ENCODE measurements at regions not wholly inside any gene's neighbourhood (a gene's known extent, or its start where the extent isn't known, plus 50 kb on each side); places are given as distances from the start of the nearest gene placed in this dataset.

GRCh38 chr5:56482363-56482762, 249.2 kb upstream of the ANKRD55 start:
- Histone ChIP-seq H3K4me1 (ENCODE audit: control insufficient read depth in 1 of 2, insufficient read depth in 2 of 2, low read length in 2 of 2) (peaks cover 38 to 48% of the 10 kb centered on the region in 2 donors), H3K27me3 (ENCODE audit: control insufficient read depth in 2 of 2, insufficient read depth in 2 of 2, low read length in 2 of 2) (no peaks in the 10 kb centered on the region), H3K27ac (ENCODE audit: low read depth in 1 of 2, low read length in 2 of 2) (peak overlapping the region; percentile 75 to 92), H3K4me2 (replicated peaks; ENCODE audit: extremely low read depth, low read length, poor library complexity, severe bottlenecking) (peak overlapping the region; percentile 90), H3K4me3 (replicated peaks in 1 of 3; ENCODE audit: low read depth in 2 of 3, low read length in 3 of 3) (peak overlapping the region in 1 of 3 experiments; percentile 82), H3K9me3 (replicated peaks in 1 of 2; ENCODE audit: control insufficient read depth in 1 of 2, insufficient read depth in 1 of 2, low read length in 2 of 2) (peaks cover under 1 to 4% of the 10 kb centered on the region in 2 donors), H3K79me2 (ENCODE audit: insufficient read depth, low read length) (no peaks in the 10 kb centered on the region), H3K9ac (ENCODE audit: insufficient read depth, low read length, poor library complexity, severe bottlenecking) (no peak overlapping the region), H2AFZ (ENCODE audit: insufficient read depth, low read depth, low read length, poor library complexity, severe bottlenecking) (peak overlapping the region; percentile 89), H4K20me1 (ENCODE audit: insufficient read depth, low read length) (no peaks in the 10 kb centered on the region), H3K36me3 (replicated peaks in 1 of 2; ENCODE audit: control insufficient read depth in 1 of 2, insufficient read depth in 2 of 2, low read length in 2 of 2) (no peaks in the 10 kb centered on the region)
- H3K9me3 Mint-ChIP-seq, result peaks cover 4 to 11% (median 6%) of the 10 kb centered on the region in 7 donors
- H3K27ac Mint-ChIP-seq, result peak overlapping the region; percentile 91 to 97 (median 95)
- intact Hi-C loops (cut with micrococcal nuclease), result loop anchor here in 1 of 2 donors (5.0 kb wide), 1 partner anchor 70 kb away; no protein-coding TSS in a partner anchor
- DNase-seq, result peak; percentile 54 to 79 (median 59)
- WGBS (ENCODE audit: insufficient coverage), result no CpG with 5 or more reads among the region's 3 CpGs
- peaks cover 3 to 5% of the 10 kb centered on the region in 2 donors for H3K36me3 Mint-ChIP-seq
- H3K4me1 Mint-ChIP-seq, result peaks cover 49% of the 10 kb centered on the region
- peak overlapping the region; percentile 90 to 96 for H3K4me3 Mint-ChIP-seq
- TF ChIP-seq CTCF (IDR thresholded peaks at IDR 0.05), result no peak
- peaks cover 0 to 7% (median 0%) of the 10 kb centered on the region in 3 donors for H3K27me3 Mint-ChIP-seq (ENCODE audit: low read depth in 3 of 3)

GRCh38 chr5:56481428-56482357, 248.6 kb upstream of the ANKRD55 start:
- intact Hi-C loops (cut with micrococcal nuclease), result loop anchor here in 1 of 2 donors (5.0 kb wide), 1 partner anchor 69 kb away; no protein-coding TSS in a partner anchor
- H3K27me3 Mint-ChIP-seq (ENCODE audit: low read depth in 3 of 3), result peaks cover 0 to 6% (median 0%) of the 10 kb centered on the region in 3 donors
- no peaks in the 10 kb centered on the region for H3K36me3 ChIP-seq (replicated peaks in 1 of 2; ENCODE audit: control insufficient read depth in 1 of 2, insufficient read depth in 2 of 2, low read length in 2 of 2)
- H3K4me1 Mint-ChIP-seq, result peaks cover 49% of the 10 kb centered on the region
- H3K27ac ChIP-seq (ENCODE audit: low read depth in 1 of 2, low read length in 2 of 2), result peak overlapping the region; percentile 75 to 92
- H3K79me2 ChIP-seq (ENCODE audit: insufficient read depth, low read length), result no peaks in the 10 kb centered on the region
- DNase-seq, result peak; percentile 38 to 47 (median 42)
- TF ChIP-seq CTCF (IDR thresholded peaks at IDR 0.05), result peak; percentile 32
- peaks cover 1 to 6% (median 3%) of the 10 kb centered on the region in 7 donors for H3K9me3 Mint-ChIP-seq
- H4K20me1 ChIP-seq (ENCODE audit: insufficient read depth, low read length), result no peaks in the 10 kb centered on the region
- peaks cover under 1 to 3% of the 10 kb centered on the region in 2 donors for H3K36me3 Mint-ChIP-seq
- H3K9me3 ChIP-seq (replicated peaks in 1 of 2; ENCODE audit: control insufficient read depth in 1 of 2, insufficient read depth in 1 of 2, low read length in 2 of 2), result peaks cover 0 to under 1% of the 10 kb centered on the region in 2 donors
- peak overlapping the region; percentile 90 to 96 for H3K4me3 Mint-ChIP-seq
- H3K27ac Mint-ChIP-seq, result peak overlapping the region; percentile 91 to 97 (median 95)
- WGBS (ENCODE audit: insufficient coverage), result 7% methylated on average over 13 of the region's 26 CpGs
- peak overlapping the region; percentile 89 for H2AFZ ChIP-seq (ENCODE audit: insufficient read depth, low read depth, low read length, poor library complexity, severe bottlenecking)
- H3K4me3 ChIP-seq (replicated peaks in 1 of 3; ENCODE audit: low read depth in 2 of 3, low read length in 3 of 3), result peak overlapping the region; percentile 39 to 82 (median 65)
- peak overlapping the region; percentile 76 for H3K9ac ChIP-seq (ENCODE audit: insufficient read depth, low read length, poor library complexity, severe bottlenecking)
- H3K4me2 ChIP-seq (replicated peaks; ENCODE audit: extremely low read depth, low read length, poor library complexity, severe bottlenecking), result peak overlapping the region; percentile 90
- no peaks in the 10 kb centered on the region for H3K27me3 ChIP-seq (ENCODE audit: control insufficient read depth in 2 of 2, insufficient read depth in 2 of 2, low read length in 2 of 2)
- peaks cover 38 to 48% of the 10 kb centered on the region in 2 donors for H3K4me1 ChIP-seq (ENCODE audit: control insufficient read depth in 1 of 2, insufficient read depth in 2 of 2, low read length in 2 of 2)
